Thyroid gland (tissue), 4 donors: ENCODE measurements at regions not wholly inside any gene's neighbourhood (a gene's known extent, or its start where the extent isn't known, plus 50 kb on each side); places are given as distances from the start of the nearest gene placed in this dataset.

ENCODE experiments used
- DNase-seq, 2 donors: peaks; one replicate each; pipeline ENCODE4 v3.0.0-alpha.2; 2019
- H3K27ac ChIP-seq, 3 donors: fragments of 200-600 bp; sonication (generic); 1 replicate in 2 of 3; 2 replicates in 1 of 3; pipeline ENCODE4 v1.5.1; 2016 to 2019; ENCODE audit warnings: mild to moderate bottlenecking in 1 of 3, moderate library complexity in 1 of 3
- H3K27me3 ChIP-seq: fragments of 200-600 bp; sonication (generic); one replicate; pipeline ENCODE4 v1.5.1; 2019
- H3K36me3 ChIP-seq, 2 donors: fragments of 200-600 bp; sonication (generic); one replicate each; pipeline ENCODE4 v1.5.1; 2016 to 2019
- H3K4me1 ChIP-seq, 2 donors: fragments of 200-600 bp; sonication (generic); one replicate each; pipeline ENCODE4 v1.5.1; 2017 to 2019
- H3K4me3 ChIP-seq, 3 donors: fragments of 200-600 bp; sonication (generic); replicated peaks in 1 of 3; 1 replicate in 2 of 3; 2 replicates in 1 of 3; pipeline ENCODE4 v1.5.1; 2016; ENCODE audit warnings: mild to moderate bottlenecking in 1 of 3
- H3K9me3 ChIP-seq: fragments of 200-600 bp; sonication (generic); one replicate; pipeline ENCODE4 v1.5.1; 2017
- POLR2A ChIP-seq, 2 donors: fragments of 450-650 bp; IDR thresholded peaks; one replicate each; pipeline ENCODE4 v1.6.1; 2017; ENCODE audit warnings: antibody characterized with exemption in 2 of 2, mild to moderate bottlenecking in 2 of 2, moderate library complexity in 1 of 2
- WGBS, 2 donors: methylation state at CpG; one replicate each; pipeline ENCODE4 v1.1.5; 2017; 5-methylcytosine and 5-hydroxymethylcytosine counted together
- intact Hi-C: fragments of 100-400 bp; cut with DNase I; formaldehyde crosslinking; loops from one replicate; pipeline ENCODE4 v1.15.1; 2023
- TF ChIP-seq, protein P1 (sequence below), 6 experiments: fragments of 200-600 bp in 3 of 6; fragments of 450-650 bp in 3 of 6; sonication (generic) in 3 of 6; IDR thresholded peaks; one replicate each; pipeline ENCODE4 v1.5.1; 2016 to 2019; ENCODE audit warnings: antibody characterized with exemption in 6 of 6, mild to moderate bottlenecking in 2 of 6, inconsistent platforms in 1 of 6, moderate library complexity in 1 of 6

DNA sequence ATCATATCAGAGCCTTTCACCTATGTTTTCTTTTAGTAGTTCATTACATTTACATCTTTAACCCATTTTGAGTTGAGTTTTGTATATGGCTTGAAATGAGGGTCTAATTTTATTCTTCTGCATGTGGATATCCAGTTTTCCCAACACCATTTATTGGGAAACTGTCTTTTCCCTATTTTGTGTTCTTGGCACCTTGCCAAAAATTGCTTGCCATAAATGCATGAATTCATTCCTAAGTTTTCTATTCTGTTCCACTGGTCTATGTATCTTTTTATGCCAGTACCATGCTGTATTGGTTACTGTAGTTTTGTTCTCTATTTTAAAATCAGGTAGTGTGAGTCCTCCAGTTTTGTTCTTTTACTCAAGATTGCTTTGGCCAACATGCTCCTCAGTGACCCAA lies 144.0 kb upstream of the OBI1 start:
- H3K9me3 ChIP-seq = no peaks in the 10 kb centered on the region
- no peaks in the 10 kb centered on the region for H3K36me3 ChIP-seq
- no peak overlapping the region for H3K27ac ChIP-seq
- TF ChIP-seq, protein P1, sequence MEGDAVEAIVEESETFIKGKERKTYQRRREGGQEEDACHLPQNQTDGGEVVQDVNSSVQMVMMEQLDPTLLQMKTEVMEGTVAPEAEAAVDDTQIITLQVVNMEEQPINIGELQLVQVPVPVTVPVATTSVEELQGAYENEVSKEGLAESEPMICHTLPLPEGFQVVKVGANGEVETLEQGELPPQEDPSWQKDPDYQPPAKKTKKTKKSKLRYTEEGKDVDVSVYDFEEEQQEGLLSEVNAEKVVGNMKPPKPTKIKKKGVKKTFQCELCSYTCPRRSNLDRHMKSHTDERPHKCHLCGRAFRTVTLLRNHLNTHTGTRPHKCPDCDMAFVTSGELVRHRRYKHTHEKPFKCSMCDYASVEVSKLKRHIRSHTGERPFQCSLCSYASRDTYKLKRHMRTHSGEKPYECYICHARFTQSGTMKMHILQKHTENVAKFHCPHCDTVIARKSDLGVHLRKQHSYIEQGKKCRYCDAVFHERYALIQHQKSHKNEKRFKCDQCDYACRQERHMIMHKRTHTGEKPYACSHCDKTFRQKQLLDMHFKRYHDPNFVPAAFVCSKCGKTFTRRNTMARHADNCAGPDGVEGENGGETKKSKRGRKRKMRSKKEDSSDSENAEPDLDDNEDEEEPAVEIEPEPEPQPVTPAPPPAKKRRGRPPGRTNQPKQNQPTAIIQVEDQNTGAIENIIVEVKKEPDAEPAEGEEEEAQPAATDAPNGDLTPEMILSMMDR (IDR thresholded peaks at IDR 0.05) = no peak
- no peak for TF ChIP-seq POLR2A (IDR thresholded peaks at IDR 0.05)
- DNase-seq = no peak
- H3K4me1 ChIP-seq = no peaks in the 10 kb centered on the region
- no peaks in the 10 kb centered on the region for H3K27me3 ChIP-seq
- intact Hi-C loops = no loop called here
- H3K4me3 ChIP-seq = no peak overlapping the region

DNA sequence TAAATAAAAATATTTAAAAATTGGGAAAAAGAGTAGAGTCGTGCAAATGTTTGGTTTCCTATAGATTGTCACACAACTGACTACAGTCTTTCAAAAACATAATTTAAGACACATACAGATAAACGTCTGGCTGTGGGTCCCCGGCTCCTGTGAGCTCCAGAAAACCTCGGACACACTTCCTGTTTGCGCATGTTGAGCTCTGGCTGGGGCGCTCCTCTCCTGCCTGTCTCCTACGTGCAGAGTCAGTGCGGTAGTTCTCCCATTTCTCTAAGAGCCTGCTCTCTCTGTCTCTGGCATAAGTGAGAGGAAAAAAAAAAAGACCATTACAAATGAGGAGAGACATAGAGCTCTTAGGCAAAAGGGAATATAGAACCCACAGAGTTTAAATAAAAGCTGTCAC lies 128.2 kb upstream of the OBI1 start:
- Histone ChIP-seq H3K4me3 (no peak overlapping the region), H3K27ac (no peak overlapping the region), H3K4me1 (no peaks in the 10 kb centered on the region), H3K9me3 (no peaks in the 10 kb centered on the region), H3K36me3 (no peaks in the 10 kb centered on the region), H3K27me3 (no peaks in the 10 kb centered on the region)
- intact Hi-C loops = no loop called here
- DNase-seq = no peak
- 34 to 40% methylated on average over 8 of the region's 8 CpGs for WGBS, 2 donors
- no peak for TF ChIP-seq POLR2A (IDR thresholded peaks at IDR 0.05)
- TF ChIP-seq, protein P1 (IDR thresholded peaks at IDR 0.05) = no peak

DNA sequence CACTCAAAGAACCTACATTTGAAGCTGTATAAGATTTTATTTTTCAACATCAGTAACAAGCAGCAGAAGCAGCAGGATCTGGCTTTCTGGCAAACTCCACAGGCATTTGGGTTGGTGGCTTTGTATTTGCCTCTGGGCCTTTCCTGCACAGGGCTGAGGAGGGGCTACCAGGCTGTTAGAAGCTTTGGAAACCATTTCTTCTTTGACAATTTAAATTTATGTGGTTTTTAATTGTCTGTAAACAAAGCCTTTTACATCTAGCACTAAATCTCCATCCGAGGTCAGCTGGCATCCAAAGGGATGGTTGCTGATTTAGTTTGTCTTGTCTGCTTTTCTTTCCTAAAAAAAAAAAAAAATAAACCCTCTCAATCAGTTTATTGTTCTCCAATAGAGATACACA lies 127.5 kb upstream of the OBI1 start:
- no peaks in the 10 kb centered on the region for H3K27me3 ChIP-seq
- WGBS, 2 donors = 63 to 78% methylated on average over 1 of the region's 1 CpG

DNA sequence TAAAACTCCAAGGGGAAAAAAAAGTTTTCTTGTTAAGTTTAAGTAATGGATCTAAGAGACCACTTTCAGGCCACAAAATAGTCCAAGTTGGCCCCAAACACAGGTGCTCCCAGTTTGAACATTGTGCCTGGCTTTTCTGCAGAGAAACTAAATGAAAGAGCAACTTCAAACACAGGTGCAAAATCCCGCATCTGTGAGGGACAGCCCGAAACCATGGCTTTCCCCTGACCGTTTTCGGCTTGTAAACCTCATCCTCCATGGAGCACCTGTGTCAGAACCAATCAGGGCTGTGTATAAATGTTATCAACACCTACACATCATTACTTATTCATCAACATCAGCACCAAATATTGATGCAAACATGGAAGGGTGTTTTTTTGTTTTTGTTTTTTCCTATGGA lies 126.8 kb upstream of the OBI1 start:
- Histone ChIP-seq H3K9me3 (no peaks in the 10 kb centered on the region), H3K4me3 (no peak overlapping the region), H3K4me1 (no peaks in the 10 kb centered on the region), H3K27ac (no peak overlapping the region), H3K36me3 (no peaks in the 10 kb centered on the region), H3K27me3 (no peaks in the 10 kb centered on the region)
- WGBS, 2 donors = 89 to 96% methylated on average over 4 of the region's 4 CpGs
- intact Hi-C loops = no loop called here
- no peak for DNase-seq
- TF ChIP-seq, protein P1 (IDR thresholded peaks at IDR 0.05) = no peak
- TF ChIP-seq POLR2A (IDR thresholded peaks at IDR 0.05) = no peak

More for the DNA sequence above, 127.5 kb upstream of the OBI1 start:
- intact Hi-C loops = no loop called here
- Histone ChIP-seq H3K9me3 (no peaks in the 10 kb centered on the region), H3K27ac (no peak overlapping the region), H3K36me3 (no peaks in the 10 kb centered on the region), H3K4me1 (no peaks in the 10 kb centered on the region), H3K4me3 (no peak overlapping the region)
- TF ChIP-seq, protein P1 (IDR thresholded peaks at IDR 0.05) = no peak
- TF ChIP-seq POLR2A (IDR thresholded peaks at IDR 0.05) = no peak
- DNase-seq = no peak

DNA sequence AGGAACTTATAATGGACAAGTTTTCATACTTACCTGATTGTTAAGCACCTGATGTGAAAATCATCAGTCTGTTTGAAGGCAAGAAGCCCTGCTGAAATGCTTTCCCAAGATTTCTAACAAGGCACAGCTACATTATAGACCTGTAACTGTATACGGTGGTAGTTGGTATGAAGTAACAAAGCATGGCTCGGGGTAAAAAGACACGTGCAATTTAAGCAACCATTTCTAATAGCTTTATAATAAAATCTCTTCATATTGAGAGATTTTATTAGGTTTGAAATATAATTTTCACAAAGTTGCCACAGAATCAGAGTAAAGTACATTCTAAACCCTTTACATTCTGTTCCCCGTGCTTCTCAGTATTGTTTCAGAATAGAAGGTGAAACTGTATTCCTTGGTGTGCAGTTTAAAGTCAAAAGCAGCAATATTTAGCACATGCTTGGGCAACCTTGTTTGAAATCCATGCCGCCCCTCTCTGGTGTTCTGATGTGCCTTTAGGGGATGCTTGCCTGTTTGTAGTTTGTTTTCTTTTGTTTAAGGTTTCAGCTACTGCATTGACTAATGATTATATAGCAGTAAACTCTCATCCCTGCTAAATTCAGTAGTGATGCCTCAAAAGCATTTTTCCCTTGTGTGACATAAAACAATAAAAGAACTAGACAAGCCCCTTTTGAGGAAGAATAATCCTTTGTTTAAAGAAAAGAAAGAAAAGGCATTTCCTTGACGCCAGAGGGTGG lies 125.2 kb upstream of the OBI1 start:
- intact Hi-C loops = no loop called here
- Histone ChIP-seq H3K27ac (no peak overlapping the region), H3K4me1 (no peaks in the 10 kb centered on the region), H3K27me3 (no peaks in the 10 kb centered on the region), H3K9me3 (no peaks in the 10 kb centered on the region), H3K4me3 (no peak overlapping the region), H3K36me3 (no peaks in the 10 kb centered on the region)
- 70 to 77% methylated on average over 6 of the region's 6 CpGs for WGBS, 2 donors
- TF ChIP-seq, protein P1 (IDR thresholded peaks at IDR 0.05) = no peak
- TF ChIP-seq POLR2A (IDR thresholded peaks at IDR 0.05) = no peak
- DNase-seq = no peak
